PC-3 (cell line): ENCODE measurements at regions not wholly inside any gene's neighbourhood (a gene's known extent, or its start where the extent isn't known, plus 50 kb on each side); places are given as distances from the start of the nearest gene placed in this dataset.

ENCODE experiments used
- CTCF ChIP-seq: fragments of 300-600 bp; sonication (generic); conservative IDR thresholded peaks from 2 replicates; pipeline ENCODE4 v1.5.1; 2017; ENCODE audit warnings: antibody characterized with exemption, low read depth, mild to moderate bottlenecking, low read length
- EZH2 ChIP-seq: fragments of 300-600 bp; sonication (generic); IDR thresholded peaks from one replicate; pipeline ENCODE4 v1.6.1; 2017; ENCODE audit warnings: antibody characterized with exemption, mild to moderate bottlenecking, low read length; ENCODE audit not compliant: unreplicated experiment

- TF ChIP-seq CTCF: no peak
- TF ChIP-seq EZH2: no peak
Measured at GRCh38 chr14:83289390-83289789, 1755.7 kb upstream of the SEL1L start.
